Dermis blood vessel endothelial cell (primary cell): ENCODE measurements at regions not wholly inside any gene's neighbourhood (a gene's known extent, or its start where the extent isn't known, plus 50 kb on each side); places are given as distances from the start of the nearest gene placed in this dataset.
A peak's percentile ranks its signal among the peaks of the same experiment; 100 is the strongest.
"Not testable (repeated sequence)": the region's sequence is repeated elsewhere in the genome, so short reads cannot be mapped to it uniquely, and the experiment has no call there.

Experiments
- DNase-seq: peaks from one replicate; pipeline ENCODE4 v3.0.0; 2010

DNA sequence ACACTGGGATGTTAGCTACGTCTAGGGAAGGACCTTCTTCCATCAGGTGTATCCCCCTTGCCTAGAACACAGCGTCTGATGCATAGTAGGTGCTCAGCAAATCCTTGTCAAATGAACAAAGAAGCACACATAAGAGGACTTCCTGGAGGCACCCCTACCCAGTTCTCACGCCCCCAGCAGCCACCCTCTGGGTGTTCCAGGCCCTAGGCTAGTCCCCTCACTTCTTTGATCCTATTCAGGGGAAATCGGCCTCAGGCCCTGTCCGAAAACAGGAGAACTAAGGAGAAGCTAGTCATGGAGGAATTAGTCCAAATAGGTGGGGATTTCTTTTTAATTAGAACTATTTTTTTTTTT lies 84.7 kb upstream of the SIRPA start:
- DNase-seq, result no peak

GRCh38 chr20:1809611-1810510 lies 85.3 kb upstream of the SIRPA start:
- peak; percentile 52 for DNase-seq

GRCh38 chr20:1809131-1809572 lies 86.1 kb upstream of the SIRPA start:
- peak; percentile 38 for DNase-seq

DNA sequence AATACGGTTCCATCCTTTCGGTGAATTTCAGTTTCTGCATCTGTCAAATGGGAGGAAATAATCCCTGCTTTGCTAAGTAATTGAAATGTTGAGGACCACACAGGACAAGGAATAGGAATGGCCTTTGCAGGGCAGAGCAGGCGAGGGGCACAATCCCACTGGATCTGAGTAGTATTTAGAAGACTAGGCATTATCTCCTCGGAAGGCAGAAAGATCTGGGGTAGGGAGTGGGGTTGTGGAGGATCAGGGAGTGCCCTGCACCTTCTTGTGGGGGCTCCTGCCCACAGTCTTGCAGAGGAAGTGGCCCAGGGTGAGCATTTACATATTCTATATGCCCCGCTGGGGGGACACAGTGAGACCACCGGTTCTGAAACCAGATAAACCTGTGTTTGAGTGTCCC lies 87.1 kb upstream of the SIRPA start:
- no peak for DNase-seq

DNA sequence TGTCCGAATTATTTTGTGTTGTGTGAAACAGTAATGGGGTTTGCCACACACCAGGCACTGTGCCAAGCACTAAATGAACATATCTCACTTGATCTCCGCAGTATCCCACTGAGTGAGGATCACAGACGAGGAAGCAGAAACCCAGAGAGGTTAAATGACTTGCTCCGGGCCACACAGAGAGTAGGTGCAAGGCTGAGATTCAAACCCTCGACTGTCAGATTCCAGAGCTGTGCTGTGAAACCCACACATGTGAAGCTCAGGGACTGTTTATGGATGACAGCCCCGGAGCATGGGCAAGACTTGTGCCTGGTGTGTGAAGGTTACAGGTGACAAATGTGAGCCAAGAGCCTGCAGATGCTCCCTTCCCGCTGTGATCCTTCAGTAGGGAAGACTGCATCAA lies 87.8 kb upstream of the SIRPA start:
- DNase-seq, result no peak

DNA sequence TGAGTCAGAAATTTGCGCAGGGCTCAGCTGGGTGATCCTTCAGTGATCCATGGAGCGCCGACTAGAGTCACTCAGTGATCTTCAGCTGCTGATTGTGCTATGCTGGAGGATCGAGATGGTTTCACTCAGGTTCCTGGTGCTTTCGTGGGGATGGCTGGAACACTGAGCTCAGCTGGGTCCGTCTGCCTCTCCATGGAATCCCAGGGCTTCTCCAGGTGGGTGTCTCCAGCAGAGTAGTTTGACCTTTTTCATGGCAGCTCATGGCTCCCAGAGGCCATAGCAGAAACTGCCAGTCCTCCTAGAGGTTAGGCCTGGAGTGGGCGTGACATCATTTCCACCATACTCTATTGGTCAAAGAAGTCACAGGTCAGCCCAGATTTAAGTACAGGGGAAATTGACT lies 88.8 kb upstream of the SIRPA start:
- DNase-seq, result no peak

DNA sequence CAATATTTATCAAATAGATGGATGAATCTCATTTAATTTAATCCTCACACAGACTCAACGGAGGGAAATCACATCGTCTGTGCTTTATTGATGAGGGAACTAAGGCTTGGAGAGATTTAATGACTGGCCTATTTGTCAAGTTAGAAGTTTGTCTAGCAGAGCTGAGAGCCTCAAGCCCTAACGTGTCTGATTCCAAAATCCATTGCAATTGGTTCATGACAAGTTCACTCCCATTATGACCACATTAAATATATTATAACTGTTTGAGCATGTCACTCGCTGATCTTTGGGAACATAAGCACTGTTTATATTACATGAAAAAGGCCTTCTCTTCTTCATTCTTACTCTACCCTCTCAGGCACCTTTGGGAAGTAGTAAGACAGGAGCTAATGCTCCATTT lies 89.4 kb upstream of the SIRPA start:
- no peak for DNase-seq

DNA sequence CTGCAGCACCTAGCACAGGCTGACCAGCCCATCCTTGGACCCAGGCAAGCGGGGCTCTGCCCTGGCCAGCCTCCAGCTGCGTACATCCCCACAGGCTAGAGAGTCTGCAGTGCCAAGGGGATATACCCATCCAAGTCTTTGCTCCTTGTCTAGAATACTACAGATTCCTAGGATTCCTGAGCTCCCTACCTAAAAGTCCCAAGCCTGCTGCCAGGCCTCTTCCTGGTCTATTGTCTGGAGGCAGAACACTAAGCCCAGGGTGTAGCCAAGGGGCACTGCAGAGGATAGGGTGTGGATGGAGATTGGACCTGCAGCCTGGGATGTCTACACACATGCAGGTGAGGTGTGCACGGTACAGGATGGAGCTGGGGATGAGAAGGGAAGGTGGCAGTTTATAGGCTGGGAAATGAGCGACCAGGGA lies 90.0 kb upstream of the SIRPA start:
- no peak for DNase-seq

GRCh38 chr20:1804554-1804956 lies 90.7 kb upstream of the SIRPA start:
- DNase-seq, result no peak

GRCh38 chr20:1803932-1804501 lies 91.2 kb upstream of the SIRPA start:
- no peak for DNase-seq

DNA sequence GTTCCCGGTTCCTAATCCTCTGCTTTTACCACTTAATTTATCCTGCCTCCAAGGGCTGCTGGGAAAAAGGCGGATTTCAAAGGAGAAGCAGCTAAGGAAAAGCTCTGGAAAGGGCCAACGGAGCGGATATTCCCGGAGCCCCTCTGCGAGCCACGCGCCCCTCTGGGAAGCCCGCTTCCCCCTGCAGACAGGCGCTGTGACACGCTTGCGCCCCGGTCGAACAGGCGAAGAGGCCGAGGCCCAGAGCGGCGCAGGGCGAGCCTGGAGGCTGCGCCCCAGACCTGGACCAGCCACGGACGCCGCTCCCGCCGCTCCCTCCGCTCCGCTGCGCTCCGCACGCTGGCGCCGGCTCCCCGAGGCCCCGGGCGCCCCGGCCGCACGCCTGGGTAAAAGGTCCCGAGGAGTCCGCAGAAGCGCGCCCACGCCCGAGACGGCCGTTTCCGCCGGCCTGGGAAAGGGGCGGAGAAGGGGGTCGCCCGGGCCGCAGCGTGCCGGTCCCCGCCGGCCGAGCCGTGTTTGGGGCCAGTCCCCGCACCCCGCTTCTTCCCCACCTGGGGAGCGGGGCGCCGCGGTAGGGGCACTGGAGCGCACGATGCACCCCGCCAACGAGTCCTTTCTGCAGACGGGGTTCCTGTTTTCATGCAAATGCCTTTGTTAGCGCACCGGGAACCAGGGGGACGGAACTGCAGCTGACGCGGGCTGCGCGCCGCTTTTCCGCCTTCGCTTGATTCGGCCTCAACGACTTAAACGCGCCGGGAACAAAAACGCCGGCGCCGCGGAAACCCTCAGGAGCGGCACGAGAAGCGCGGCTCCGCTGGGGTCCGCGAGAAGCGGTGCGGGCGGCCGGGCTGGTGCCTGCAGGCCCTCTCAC lies 91.9 kb upstream of the SIRPA start:
- peak; percentile 83 for DNase-seq

- DNase-seq, result peak; percentile 84
Observed at GRCh38 chr20:1802385-1803060, 92.7 kb upstream of the SIRPA start.

DNA sequence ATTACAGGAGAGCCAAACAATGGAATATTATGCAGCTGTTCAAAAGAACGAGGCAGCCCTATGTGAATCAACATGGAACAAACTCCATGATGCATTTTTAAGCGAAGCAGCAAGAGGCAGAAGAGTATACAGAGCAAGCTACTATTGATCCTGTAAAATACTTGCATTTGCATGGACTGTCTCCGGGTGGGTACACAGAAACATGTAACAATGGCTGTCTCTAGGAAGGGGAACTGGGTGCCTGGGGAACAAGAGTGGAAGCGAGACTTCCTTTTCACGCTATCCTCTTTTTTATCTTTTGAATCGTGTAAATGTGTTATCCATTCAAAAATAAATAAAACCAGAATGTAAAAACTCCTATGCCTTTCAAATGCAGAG lies 93.3 kb upstream of the SIRPA start:
- no peak for DNase-seq

- no peak for DNase-seq
Observed at GRCh38 chr20:1801225-1801928, 93.8 kb upstream of the SIRPA start.

DNA sequence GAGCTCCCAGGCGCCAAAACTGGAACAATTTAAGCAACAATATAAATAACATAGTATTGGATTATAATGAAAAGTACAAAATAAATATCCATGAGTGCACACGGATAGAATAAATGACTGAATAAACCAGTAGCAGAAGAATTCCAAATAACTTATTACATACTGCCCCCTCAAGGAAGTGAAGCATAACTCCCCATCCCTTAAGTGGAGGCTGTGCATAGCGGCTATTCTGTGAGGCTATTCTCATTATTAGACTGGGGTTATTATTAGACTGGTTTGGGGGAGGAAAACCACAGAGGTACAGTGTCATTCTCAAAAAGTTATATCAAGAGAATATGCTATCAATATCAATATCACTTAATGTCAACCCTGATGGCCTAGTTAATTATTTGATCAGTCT lies 94.4 kb upstream of the SIRPA start:
- DNase-seq, result peak; percentile 65

DNA sequence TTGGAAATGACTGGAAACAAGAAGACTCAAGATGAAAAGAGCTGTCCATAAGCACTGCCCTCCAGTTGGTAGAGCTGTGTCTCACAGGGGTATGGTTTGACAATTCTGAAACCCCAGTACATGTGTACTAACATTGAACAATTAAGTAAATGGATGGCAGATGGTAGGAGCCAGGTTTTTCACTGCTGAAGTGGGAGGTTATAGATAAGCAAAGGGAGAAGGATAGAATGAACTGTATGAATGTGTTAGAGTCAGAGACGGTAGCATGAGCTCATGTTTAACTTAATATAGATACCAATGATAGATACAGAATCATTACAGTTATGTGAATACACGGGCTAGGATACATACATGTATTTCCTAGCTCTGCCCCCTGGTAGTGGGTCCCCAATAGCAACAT lies 95.0 kb upstream of the SIRPA start:
- DNase-seq, result no peak

DNA sequence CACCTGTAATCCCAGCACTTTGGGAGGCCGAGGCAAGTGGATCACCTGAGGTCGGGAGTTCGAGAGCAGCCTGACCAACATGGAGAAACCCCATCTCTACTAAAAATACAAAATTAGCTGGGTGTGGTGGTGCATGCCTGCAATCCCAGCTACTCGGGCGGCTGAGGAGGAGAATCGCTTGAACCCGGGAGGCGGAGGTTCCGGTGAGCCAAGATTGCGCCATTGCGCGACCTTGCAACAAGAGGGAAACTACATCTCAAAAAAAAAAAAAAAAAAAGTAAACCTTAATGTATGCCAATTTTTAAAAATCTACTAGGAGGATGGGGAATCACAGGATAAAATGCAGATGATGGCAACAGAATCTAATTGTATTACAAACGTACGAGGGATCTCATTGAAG lies 95.5 kb upstream of the SIRPA start:
- DNase-seq, result not testable (repeated sequence)

GRCh38 chr20:1798982-1799381 lies 96.2 kb upstream of the SIRPA start:
- DNase-seq, result no peak

DNA sequence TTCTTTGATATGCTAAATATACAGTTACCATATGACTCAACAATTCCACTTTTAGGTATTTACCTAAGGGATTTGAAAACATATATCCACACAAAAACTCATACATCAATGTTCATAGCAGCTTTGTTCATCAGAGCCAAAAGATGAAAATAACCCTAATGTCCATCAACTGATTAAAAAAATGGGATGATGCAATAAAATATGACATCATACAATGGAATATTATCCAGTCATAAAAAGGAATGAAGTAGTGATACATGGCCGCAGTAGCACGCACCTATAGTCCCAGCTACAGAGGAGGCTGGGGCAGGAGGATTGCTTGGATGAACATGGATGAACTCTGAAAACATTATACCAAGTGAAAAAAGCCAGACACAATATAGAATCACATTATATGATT lies 101.4 kb upstream of the SIRPA start:
- no peak for DNase-seq

DNA sequence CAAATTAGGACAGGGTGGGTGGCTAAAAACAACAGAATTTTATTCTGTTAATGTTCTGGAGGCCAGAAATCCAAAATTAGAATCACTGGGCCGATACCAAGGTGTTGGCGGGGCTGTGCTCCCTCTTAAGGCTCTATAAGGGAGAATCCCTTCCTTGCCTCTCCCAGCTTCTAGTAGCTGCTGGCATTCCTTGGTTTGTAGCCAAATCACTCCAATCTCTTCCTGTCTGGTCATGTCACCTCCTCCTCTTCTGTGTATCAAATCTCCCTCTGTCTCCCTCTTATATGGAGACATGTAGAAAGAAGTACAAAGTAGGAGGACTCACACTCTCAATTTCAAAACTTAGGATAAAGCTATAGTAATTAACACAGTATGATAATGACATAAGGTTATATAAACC lies 102.9 kb upstream of the SIRPA start:
- no peak for DNase-seq

DNA sequence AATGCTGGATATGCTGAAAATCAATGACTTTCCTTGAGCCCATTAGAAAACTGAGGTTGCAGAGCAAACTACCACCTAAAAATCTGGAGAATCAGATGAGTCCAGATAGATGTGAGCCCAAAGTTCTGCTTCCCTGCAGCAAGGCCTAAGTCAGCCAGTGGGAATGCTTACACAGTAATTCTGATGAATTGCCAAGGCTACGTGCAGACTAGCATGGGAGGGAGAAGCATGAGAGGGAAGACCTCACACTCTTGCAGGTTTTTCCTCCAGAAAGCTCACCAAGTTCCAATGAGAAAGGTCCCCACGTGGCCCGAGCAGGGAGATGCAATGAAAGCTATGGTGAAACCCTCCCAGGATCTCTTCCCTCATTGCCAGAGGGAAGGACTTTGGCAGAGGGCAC lies 104.8 kb upstream of the SIRPA start:
- no peak for DNase-seq

DNA sequence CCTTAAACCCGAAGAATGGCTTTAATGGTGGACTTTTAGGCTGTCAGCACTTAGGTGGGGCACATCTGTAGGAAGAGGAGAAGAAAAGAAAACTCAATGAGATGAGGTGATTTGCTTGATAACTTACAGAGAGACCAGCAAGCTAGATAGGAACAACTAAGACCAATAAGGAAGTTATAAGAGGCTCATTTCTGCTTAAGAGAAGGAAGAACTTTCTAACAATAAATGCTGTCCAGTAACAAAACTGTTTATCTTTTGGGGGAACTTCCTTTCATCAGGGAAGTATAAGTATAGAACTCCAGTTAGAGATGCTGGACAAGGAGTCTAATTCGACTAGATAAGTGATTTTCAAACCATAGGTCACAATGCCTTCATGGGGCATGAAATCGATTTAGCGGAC lies 107.2 kb upstream of the SIRPA start:
- DNase-seq, result no peak
